ENCODE measurements at regions not wholly inside any gene's neighbourhood (a gene's known extent, or its start where the extent isn't known, plus 50 kb on each side); places are given as distances from the start of the nearest gene placed in this dataset.
"Not testable (repeated sequence)": the region's sequence is repeated elsewhere in the genome, so short reads cannot be mapped to it uniquely, and the experiment has no call there.

DNA sequence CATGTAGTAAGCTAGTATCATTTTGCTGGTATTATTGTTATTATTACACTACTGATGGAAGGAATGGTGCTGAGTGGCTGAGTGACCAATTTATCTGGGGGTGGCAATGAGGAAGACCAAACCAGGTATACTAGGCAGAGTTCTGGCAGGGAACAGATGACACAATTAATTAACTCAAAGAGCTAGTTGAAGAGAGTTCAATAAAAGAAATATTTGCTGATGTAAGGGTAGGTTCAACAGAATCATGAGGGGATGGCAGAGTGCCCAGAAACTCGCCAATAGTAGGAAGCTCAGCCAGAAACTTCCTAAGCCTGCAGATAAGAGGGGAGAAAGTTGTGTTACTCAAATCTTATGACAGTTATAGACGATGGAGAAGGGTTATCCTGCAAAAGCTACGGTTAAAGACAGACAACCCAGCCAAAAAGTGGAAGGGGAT is 352.5 kb downstream of the KCNJ2 start:
- DNase-seq (ENCODE audit: low read depth, low spot score) = no peak
- no peaks in the 10 kb centered on the region for H3K36me3 ChIP-seq (ENCODE audit: insufficient read depth, low read length)
- H3K27ac ChIP-seq = no peak overlapping the region
- TF ChIP-seq POLR2AphosphoS5 (IDR thresholded peaks at IDR 0.05; ENCODE audit: borderline replicate concordance, low read depth, low read length) = no peak
- no peak for TF ChIP-seq FOXP2 (optimal IDR thresholded peaks at IDR 0.05; ENCODE audit: control extremely low read depth, extremely low read length, insufficient read depth)
- TF ChIP-seq EZH2 (IDR thresholded peaks at IDR 0.05) = no peak
- no peak overlapping the region for H3K9ac ChIP-seq (ENCODE audit: insufficient read length)
- H3K9me3 ChIP-seq (ENCODE audit: low read depth, low read length) = no peaks in the 10 kb centered on the region
- no peak overlapping the region for H3K4me3 ChIP-seq

DNA sequence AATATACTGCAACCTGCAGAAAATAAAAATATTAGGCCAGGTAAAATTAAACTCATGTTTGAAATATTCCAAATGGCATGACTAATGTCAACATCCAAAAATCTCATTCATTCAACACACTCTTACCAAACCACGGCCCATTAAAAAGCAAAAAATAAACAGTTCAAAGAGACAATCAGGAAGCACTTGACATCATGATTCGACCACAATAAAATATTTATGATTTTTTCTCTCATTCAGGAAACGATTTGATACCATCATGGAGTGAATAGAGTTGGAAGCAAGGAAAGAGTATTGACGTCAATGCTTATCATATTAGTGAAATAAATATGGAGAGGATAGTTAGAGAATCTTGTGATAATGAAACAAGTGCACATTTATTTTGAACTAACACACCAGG is 354.1 kb downstream of the KCNJ2 start:
- Histone ChIP-seq H3K9me3 (ENCODE audit: low read depth, low read length) (no peaks in the 10 kb centered on the region), H3K4me3 (no peak overlapping the region), H3K36me3 (ENCODE audit: insufficient read depth, low read length) (no peaks in the 10 kb centered on the region), H3K27ac (no peak overlapping the region), H3K9ac (ENCODE audit: insufficient read length) (no peak overlapping the region)
- DNase-seq (ENCODE audit: low read depth, low spot score) = no peak
- TF ChIP-seq EZH2 (IDR thresholded peaks at IDR 0.05) = no peak
- TF ChIP-seq POLR2AphosphoS5 (IDR thresholded peaks at IDR 0.05; ENCODE audit: borderline replicate concordance, low read depth, low read length) = no peak
- no peak for TF ChIP-seq FOXP2 (optimal IDR thresholded peaks at IDR 0.05; ENCODE audit: control extremely low read depth, extremely low read length, insufficient read depth)

DNA sequence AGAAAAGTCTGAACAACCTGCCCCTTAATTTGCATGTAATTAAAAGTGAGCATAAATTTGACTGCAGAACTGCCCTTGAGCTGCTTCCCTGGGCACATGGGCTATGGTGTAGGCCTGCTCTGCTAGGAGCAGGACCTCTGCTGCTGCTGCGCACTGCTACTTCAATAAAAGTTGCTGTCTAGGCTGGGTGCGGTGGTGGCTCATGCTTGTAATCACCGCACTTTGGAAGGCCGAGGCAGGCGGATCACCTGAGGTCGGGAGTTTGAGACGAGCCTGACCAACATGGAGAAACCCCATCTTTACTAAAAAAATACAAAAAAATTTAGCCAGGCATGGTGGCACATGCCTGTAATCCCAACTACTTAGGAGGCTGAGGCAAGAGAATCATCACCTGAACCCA is 355.7 kb downstream of the KCNJ2 start:
- H3K4me3 ChIP-seq; H3K27ac ChIP-seq; H3K9ac ChIP-seq (ENCODE audit: insufficient read length); DNase-seq (ENCODE audit: low read depth, low spot score); H3K36me3 ChIP-seq (ENCODE audit: insufficient read depth, low read length); H3K9me3 ChIP-seq (ENCODE audit: low read depth, low read length): not testable (repeated sequence)

DNA sequence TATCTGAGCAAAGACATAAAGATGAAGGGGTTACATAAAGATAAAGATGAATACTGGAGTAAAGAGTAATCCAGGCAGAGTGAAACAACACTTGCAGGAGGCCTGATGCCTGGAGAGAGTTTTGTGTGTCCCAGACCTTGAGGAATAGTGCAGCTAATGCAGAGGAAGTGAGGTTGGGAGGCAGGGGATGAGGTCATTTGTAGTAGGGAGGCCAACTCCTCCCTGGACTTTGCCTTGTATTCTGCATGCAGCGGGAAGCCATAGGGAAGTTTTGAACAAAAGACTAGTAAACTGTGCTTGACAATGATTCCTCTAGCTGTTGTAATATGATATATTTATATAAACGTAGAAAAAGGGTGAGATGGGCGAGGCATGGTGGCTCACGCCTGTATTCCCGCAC is 356.6 kb downstream of the KCNJ2 start:
- no peak overlapping the region for H3K27ac ChIP-seq
- H3K9me3 ChIP-seq (ENCODE audit: low read depth, low read length) = no peaks in the 10 kb centered on the region
- H3K36me3 ChIP-seq (ENCODE audit: insufficient read depth, low read length) = no peaks in the 10 kb centered on the region
- no peak for DNase-seq (ENCODE audit: low read depth, low spot score)
- H3K4me3 ChIP-seq = no peak overlapping the region
- H3K9ac ChIP-seq (ENCODE audit: insufficient read length) = no peak overlapping the region
- TF ChIP-seq EZH2 (IDR thresholded peaks at IDR 0.05) (no peak), FOXP2 (optimal IDR thresholded peaks at IDR 0.05; ENCODE audit: control extremely low read depth, extremely low read length, insufficient read depth) (no peak), POLR2AphosphoS5 (IDR thresholded peaks at IDR 0.05; ENCODE audit: borderline replicate concordance, low read depth, low read length) (no peak)

DNA sequence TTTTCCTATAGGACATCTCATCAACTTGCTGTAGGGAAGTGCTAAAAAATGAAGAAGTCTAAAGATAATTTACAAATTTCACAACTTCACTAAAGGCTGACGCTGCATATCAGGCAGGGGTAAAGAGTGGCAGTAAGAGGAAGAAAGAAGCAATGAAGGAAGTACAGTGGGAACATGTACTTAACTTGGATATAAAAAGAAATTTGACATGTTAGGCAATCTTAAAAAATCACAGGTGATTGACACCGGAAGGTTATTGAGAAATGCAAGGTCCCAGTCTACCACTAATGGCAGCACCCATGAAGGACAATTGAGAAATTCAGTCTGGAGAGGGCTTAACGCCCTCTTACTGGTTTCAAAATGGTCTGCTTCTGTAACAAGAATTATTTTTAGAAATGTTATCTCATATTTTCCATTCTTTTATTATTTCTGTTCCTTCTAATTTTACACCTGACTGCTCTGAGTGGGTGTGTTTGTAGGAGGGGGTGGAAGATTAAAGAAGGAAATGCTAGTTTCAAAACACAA is 358.1 kb downstream of the KCNJ2 start:
- no peaks in the 10 kb centered on the region for H3K9me3 ChIP-seq (ENCODE audit: low read depth, low read length)
- no peak overlapping the region for H3K27ac ChIP-seq
- H3K4me3 ChIP-seq = no peak overlapping the region
- H3K9ac ChIP-seq (ENCODE audit: insufficient read length) = no peak overlapping the region
- no peak for DNase-seq (ENCODE audit: low read depth, low spot score)
- TF ChIP-seq FOXP2 (optimal IDR thresholded peaks at IDR 0.05; ENCODE audit: control extremely low read depth, extremely low read length, insufficient read depth) (no peak), POLR2AphosphoS5 (IDR thresholded peaks at IDR 0.05; ENCODE audit: borderline replicate concordance, low read depth, low read length) (no peak), EZH2 (IDR thresholded peaks at IDR 0.05) (no peak)
- no peaks in the 10 kb centered on the region for H3K36me3 ChIP-seq (ENCODE audit: insufficient read depth, low read length)

DNA sequence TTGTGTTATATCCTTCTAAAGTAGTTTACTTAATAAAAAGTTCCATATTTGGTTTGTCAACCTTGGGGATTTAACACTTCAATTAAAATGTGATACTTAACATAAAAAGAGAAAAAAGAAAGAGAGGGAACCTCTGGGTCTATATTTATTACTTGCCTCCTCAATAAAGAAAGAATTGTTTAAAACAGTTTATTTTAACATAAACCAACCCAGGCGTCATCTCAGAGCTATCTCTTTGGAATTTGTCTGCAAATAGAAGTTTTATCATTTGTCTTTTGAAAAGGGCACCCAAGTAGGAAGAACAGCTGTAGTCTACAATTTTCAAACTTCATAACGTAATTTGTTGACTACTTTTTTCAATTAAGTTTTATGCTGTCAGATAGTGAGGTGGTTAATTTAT is 364.1 kb downstream of the KCNJ2 start:
- H3K9ac ChIP-seq (ENCODE audit: insufficient read length) = no peak overlapping the region
- H3K36me3 ChIP-seq (ENCODE audit: insufficient read depth, low read length) = no peaks in the 10 kb centered on the region
- no peak overlapping the region for H3K4me3 ChIP-seq
- TF ChIP-seq FOXP2 (optimal IDR thresholded peaks at IDR 0.05; ENCODE audit: control extremely low read depth, extremely low read length, insufficient read depth) (no peak), POLR2AphosphoS5 (IDR thresholded peaks at IDR 0.05; ENCODE audit: borderline replicate concordance, low read depth, low read length) (no peak), EZH2 (IDR thresholded peaks at IDR 0.05) (no peak)
- H3K9me3 ChIP-seq (ENCODE audit: low read depth, low read length) = no peaks in the 10 kb centered on the region
- no peak overlapping the region for H3K27ac ChIP-seq
- DNase-seq (ENCODE audit: low read depth, low spot score) = no peak

DNA sequence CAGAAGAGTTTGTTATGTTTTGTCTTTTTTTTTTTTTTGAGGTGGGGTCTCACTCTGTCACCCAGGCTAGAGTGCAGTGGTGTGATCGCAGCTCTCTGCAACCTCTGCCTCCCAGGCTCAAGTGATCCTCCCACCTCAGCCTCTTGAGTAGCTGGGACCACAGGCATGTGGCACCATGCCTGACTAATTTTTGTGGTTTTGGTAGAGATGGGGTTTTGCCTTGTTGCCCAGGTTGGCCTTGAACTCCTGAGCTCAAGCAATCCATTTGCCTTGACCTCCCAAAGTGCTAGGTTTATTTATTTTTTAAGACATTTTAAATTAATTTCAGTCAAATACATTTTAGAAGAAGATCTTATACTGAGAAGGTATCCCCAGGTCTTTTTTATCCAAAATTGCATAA is 366.7 kb downstream of the KCNJ2 start:
- DNase-seq (ENCODE audit: low read depth, low spot score) = no peak
- no peak overlapping the region for H3K4me3 ChIP-seq
- no peak overlapping the region for H3K27ac ChIP-seq
- TF ChIP-seq EZH2 (IDR thresholded peaks at IDR 0.05) (no peak), POLR2AphosphoS5 (IDR thresholded peaks at IDR 0.05; ENCODE audit: borderline replicate concordance, low read depth, low read length) (no peak), FOXP2 (optimal IDR thresholded peaks at IDR 0.05; ENCODE audit: control extremely low read depth, extremely low read length, insufficient read depth) (no peak)
- H3K9me3 ChIP-seq (ENCODE audit: low read depth, low read length) = no peaks in the 10 kb centered on the region
- H3K36me3 ChIP-seq (ENCODE audit: insufficient read depth, low read length) = no peaks in the 10 kb centered on the region
- no peak overlapping the region for H3K9ac ChIP-seq (ENCODE audit: insufficient read length)

DNA sequence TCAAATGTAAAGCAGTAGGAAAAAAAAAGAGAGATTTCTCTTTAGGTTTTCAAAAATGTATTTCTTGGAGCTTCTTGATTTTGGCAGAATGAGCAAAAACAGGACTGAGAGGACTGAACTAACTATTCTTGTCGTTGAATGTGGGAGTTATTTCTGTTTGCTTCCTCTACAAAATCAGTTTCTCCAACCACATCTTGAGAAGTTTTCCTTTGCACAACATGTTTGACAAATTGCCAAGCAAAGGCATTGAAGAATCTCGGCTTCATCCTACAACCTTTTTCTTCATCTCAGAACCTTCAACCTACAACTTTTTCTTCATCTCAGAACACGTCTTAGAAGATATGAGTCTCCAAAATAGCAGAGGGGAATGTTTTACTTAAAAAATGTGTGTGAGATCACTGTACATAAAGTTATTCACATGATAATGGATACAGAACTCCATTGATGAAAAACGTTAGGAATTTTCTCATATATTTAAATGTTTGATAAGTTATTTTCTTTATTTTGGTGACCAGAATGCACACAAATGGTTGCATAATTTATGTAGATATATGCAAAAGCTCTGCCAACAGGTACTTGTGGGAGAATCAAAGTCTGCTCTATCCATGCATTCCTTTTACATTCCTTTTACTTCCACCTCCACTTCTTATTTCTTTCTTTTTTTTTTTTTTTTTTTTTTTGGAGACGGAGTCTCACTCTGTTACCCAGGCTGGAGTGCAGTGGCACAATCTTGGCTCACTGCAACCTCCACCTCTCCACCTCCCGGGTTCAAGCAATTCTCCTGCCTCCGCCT is 370.0 kb downstream of the KCNJ2 start:
- H3K36me3 ChIP-seq (ENCODE audit: insufficient read depth, low read length) = no peaks in the 10 kb centered on the region
- H3K9ac ChIP-seq (ENCODE audit: insufficient read length) = no peak overlapping the region
- TF ChIP-seq POLR2AphosphoS5 (IDR thresholded peaks at IDR 0.05; ENCODE audit: borderline replicate concordance, low read depth, low read length) = no peak
- no peak for TF ChIP-seq FOXP2 (optimal IDR thresholded peaks at IDR 0.05; ENCODE audit: control extremely low read depth, extremely low read length, insufficient read depth)
- TF ChIP-seq EZH2 (IDR thresholded peaks at IDR 0.05) = no peak
- H3K9me3 ChIP-seq (ENCODE audit: low read depth, low read length) = no peaks in the 10 kb centered on the region
- DNase-seq (ENCODE audit: low read depth, low spot score) = no peak
- H3K4me3 ChIP-seq = no peak overlapping the region
- H3K27ac ChIP-seq = no peak overlapping the region

DNA sequence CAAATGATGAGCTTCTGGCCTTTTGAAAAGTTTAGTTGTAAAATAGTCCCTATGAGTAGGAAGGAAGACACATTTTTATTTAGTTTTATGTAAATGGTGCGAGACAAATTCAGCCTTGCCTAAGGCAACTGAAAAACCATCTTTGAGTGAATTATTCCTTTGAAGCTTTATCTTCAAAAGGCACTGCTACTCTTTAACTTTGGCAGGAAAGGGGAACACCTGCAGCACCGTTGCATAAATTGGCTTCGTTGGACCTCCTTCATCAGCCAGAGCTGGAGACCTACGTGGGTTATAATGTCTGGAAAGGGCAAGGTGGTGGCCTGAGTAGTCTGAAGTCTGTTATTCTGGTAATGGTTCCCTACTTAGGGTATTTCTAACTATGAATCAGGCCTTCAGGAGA is 373.5 kb downstream of the KCNJ2 start:
- H3K9ac ChIP-seq (ENCODE audit: insufficient read length) = no peak overlapping the region
- H3K36me3 ChIP-seq (ENCODE audit: insufficient read depth, low read length) = no peaks in the 10 kb centered on the region
- H3K9me3 ChIP-seq (ENCODE audit: low read depth, low read length) = no peaks in the 10 kb centered on the region
- TF ChIP-seq EZH2 (IDR thresholded peaks at IDR 0.05) = no peak
- H3K4me3 ChIP-seq = no peak overlapping the region
- no peak overlapping the region for H3K27ac ChIP-seq
- no peak for DNase-seq (ENCODE audit: low read depth, low spot score)
